C4-2B (cell line): ENCODE measurements at regions not wholly inside any gene's neighbourhood (a gene's known extent, or its start where the extent isn't known, plus 50 kb on each side); places are given as distances from the start of the nearest gene placed in this dataset.

Experiments
- ZFX ChIP-seq: fragments of 450-650 bp; IDR thresholded peaks from 2 replicates; pipeline ENCODE4 v1.6.1; 2017
- TF ChIP-seq, protein P1 (sequence below): fragments of 450-650 bp; conservative IDR thresholded peaks from 2 replicates; pipeline ENCODE4 v1.5.1; 2017; ENCODE audit warnings: mild to moderate bottlenecking

DNA sequence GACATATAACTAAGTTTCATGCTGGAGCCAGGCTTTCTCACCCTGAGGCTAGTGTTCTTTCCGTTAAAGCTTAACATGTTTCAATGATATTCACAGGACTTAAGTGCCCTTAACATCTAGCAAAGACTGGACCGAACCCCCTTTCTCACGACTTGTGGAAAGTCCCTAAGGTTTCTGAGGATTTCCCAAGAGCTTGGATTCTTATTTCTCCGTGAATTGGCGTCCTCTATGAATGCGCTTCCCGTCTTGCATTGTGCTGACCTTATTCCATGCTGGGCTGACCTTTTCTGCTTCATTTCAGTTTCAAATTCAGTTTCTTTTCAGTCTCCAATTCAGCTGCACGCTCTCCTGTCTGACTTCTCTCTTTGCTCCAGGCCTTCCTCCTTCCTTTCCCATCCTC lies 206.4 kb downstream of the HS3ST3A1 start:
- TF ChIP-seq, protein P1, sequence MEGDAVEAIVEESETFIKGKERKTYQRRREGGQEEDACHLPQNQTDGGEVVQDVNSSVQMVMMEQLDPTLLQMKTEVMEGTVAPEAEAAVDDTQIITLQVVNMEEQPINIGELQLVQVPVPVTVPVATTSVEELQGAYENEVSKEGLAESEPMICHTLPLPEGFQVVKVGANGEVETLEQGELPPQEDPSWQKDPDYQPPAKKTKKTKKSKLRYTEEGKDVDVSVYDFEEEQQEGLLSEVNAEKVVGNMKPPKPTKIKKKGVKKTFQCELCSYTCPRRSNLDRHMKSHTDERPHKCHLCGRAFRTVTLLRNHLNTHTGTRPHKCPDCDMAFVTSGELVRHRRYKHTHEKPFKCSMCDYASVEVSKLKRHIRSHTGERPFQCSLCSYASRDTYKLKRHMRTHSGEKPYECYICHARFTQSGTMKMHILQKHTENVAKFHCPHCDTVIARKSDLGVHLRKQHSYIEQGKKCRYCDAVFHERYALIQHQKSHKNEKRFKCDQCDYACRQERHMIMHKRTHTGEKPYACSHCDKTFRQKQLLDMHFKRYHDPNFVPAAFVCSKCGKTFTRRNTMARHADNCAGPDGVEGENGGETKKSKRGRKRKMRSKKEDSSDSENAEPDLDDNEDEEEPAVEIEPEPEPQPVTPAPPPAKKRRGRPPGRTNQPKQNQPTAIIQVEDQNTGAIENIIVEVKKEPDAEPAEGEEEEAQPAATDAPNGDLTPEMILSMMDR, result no peak
- no peak for TF ChIP-seq ZFX
